ENCODE measurements at regions not wholly inside any gene's neighbourhood (a gene's known extent, or its start where the extent isn't known, plus 50 kb on each side); places are given as distances from the start of the nearest gene placed in this dataset.

GRCh38 chr14:43481864-43482263 lies 1025.2 kb downstream of the FSCB start:
- H3K27me3 ChIP-seq (ENCODE audit: control insufficient read depth, insufficient read depth, low read length) = no peaks in the 10 kb centered on the region
- H3K36me3 ChIP-seq (ENCODE audit: control insufficient read depth in 2 of 3, insufficient read depth in 3 of 3, low read length in 3 of 3) = no peaks in the 10 kb centered on the region
- no peaks in the 10 kb centered on the region for H3K4me1 ChIP-seq (ENCODE audit: control insufficient read depth in 2 of 3, insufficient read depth in 2 of 3, low read depth in 1 of 3, low read length in 3 of 3)
- FAIRE-seq = no peak
- H3K4me3 ChIP-seq (ENCODE audit: low read length in 3 of 3) = no peak overlapping the region
- no peak overlapping the region for H3K27ac ChIP-seq (ENCODE audit: low read depth in 2 of 2, low read length in 2 of 2)
- no peak overlapping the region for H3K9ac ChIP-seq (ENCODE audit: low read length in 3 of 3)
- intact Hi-C loops (cut with DNase I) = no loop called here
- DNase-seq = no peak
- H3K9me3 ChIP-seq (ENCODE audit: control insufficient read depth in 2 of 3, insufficient read depth in 1 of 3, low read length in 3 of 3) = no peaks in the 10 kb centered on the region
- no peak for TF ChIP-seq CTCF (IDR thresholded peaks at IDR 0.05; ENCODE audit: borderline replicate concordance, extremely low read depth, insufficient read depth)

GRCh38 chr14:43480976-43481375 lies 1026.1 kb downstream of the FSCB start:
- intact Hi-C loops (cut with DNase I) = no loop called here
- no peak overlapping the region for H3K4me3 ChIP-seq (ENCODE audit: low read length in 3 of 3)
- no peak for TF ChIP-seq CTCF (IDR thresholded peaks at IDR 0.05; ENCODE audit: borderline replicate concordance, extremely low read depth, insufficient read depth)
- H3K27me3 ChIP-seq (ENCODE audit: control insufficient read depth, insufficient read depth, low read length) = no peaks in the 10 kb centered on the region
- no peak overlapping the region for H3K9ac ChIP-seq (ENCODE audit: low read length in 3 of 3)
- H3K4me1 ChIP-seq (ENCODE audit: control insufficient read depth in 2 of 3, insufficient read depth in 2 of 3, low read depth in 1 of 3, low read length in 3 of 3) = no peaks in the 10 kb centered on the region
- H3K9me3 ChIP-seq (ENCODE audit: control insufficient read depth in 2 of 3, insufficient read depth in 1 of 3, low read length in 3 of 3) = no peaks in the 10 kb centered on the region
- no peak overlapping the region for H3K27ac ChIP-seq (ENCODE audit: low read depth in 2 of 2, low read length in 2 of 2)
- no peaks in the 10 kb centered on the region for H3K36me3 ChIP-seq (ENCODE audit: control insufficient read depth in 2 of 3, insufficient read depth in 3 of 3, low read length in 3 of 3)
- DNase-seq (no peak), FAIRE-seq (no peak)

- H3K27ac ChIP-seq (ENCODE audit: low read depth in 2 of 2, low read length in 2 of 2) = no peak overlapping the region
- DNase-seq (peak in 1 of 5 donors; percentile 2), FAIRE-seq (no peak)
- TF ChIP-seq CTCF (IDR thresholded peaks at IDR 0.05; ENCODE audit: borderline replicate concordance, extremely low read depth, insufficient read depth) = no peak
- no peaks in the 10 kb centered on the region for H3K4me1 ChIP-seq (ENCODE audit: control insufficient read depth in 2 of 3, insufficient read depth in 2 of 3, low read depth in 1 of 3, low read length in 3 of 3)
- H3K9ac ChIP-seq (ENCODE audit: low read length in 3 of 3) = no peak overlapping the region
- no peak overlapping the region for H3K4me3 ChIP-seq (ENCODE audit: low read length in 3 of 3)
- H3K36me3 ChIP-seq (ENCODE audit: control insufficient read depth in 2 of 3, insufficient read depth in 3 of 3, low read length in 3 of 3) = no peaks in the 10 kb centered on the region
- intact Hi-C loops (cut with DNase I) = no loop called here
- H3K9me3 ChIP-seq (ENCODE audit: control insufficient read depth in 2 of 3, insufficient read depth in 1 of 3, low read length in 3 of 3) = no peaks in the 10 kb centered on the region
- H3K27me3 ChIP-seq (ENCODE audit: control insufficient read depth, insufficient read depth, low read length) = no peaks in the 10 kb centered on the region
Observed at GRCh38 chr14:43479596-43480195, 1027.4 kb downstream of the FSCB start.

GRCh38 chr14:43476822-43477221 lies 1030.3 kb downstream of the FSCB start:
- FAIRE-seq (no peak), DNase-seq (no peak)
- Histone ChIP-seq H3K4me3 (ENCODE audit: low read length in 3 of 3) (no peak overlapping the region), H3K27me3 (ENCODE audit: control insufficient read depth, insufficient read depth, low read length) (no peaks in the 10 kb centered on the region), H3K36me3 (ENCODE audit: control insufficient read depth in 2 of 3, insufficient read depth in 3 of 3, low read length in 3 of 3) (no peaks in the 10 kb centered on the region), H3K27ac (ENCODE audit: low read depth in 2 of 2, low read length in 2 of 2) (no peak overlapping the region), H3K9me3 (ENCODE audit: control insufficient read depth in 2 of 3, insufficient read depth in 1 of 3, low read length in 3 of 3) (no peaks in the 10 kb centered on the region), H3K4me1 (ENCODE audit: control insufficient read depth in 2 of 3, insufficient read depth in 2 of 3, low read depth in 1 of 3, low read length in 3 of 3) (no peaks in the 10 kb centered on the region), H3K9ac (ENCODE audit: low read length in 3 of 3) (no peak overlapping the region)
- intact Hi-C loops (cut with DNase I) = no loop called here
- TF ChIP-seq CTCF (IDR thresholded peaks at IDR 0.05; ENCODE audit: borderline replicate concordance, extremely low read depth, insufficient read depth) = no peak

Data from kidney (tissue), 13 donors.